ENCODE measurements at regions not wholly inside any gene's neighbourhood (a gene's known extent, or its start where the extent isn't known, plus 50 kb on each side); places are given as distances from the start of the nearest gene placed in this dataset.

GRCh38 chr10:131743190-131744151 is 157.3 kb upstream of the PPP2R2D start:
- DNase-seq, result no peak

- no peak for DNase-seq
Measured at GRCh38 chr10:131744346-131744745, 156.5 kb upstream of the PPP2R2D start.

GRCh38 chr10:131745591-131745990 is 155.2 kb upstream of the PPP2R2D start:
- no peak for DNase-seq

- DNase-seq, result no peak
Measured at GRCh38 chr10:131746241-131746711, 154.5 kb upstream of the PPP2R2D start.

- DNase-seq, result no peak
Measured at GRCh38 chr10:131746785-131747184, 154.0 kb upstream of the PPP2R2D start.

GRCh38 chr10:131747251-131747650 is 153.6 kb upstream of the PPP2R2D start:
- no peak for DNase-seq

GRCh38 chr10:131747791-131748190 is 153.0 kb upstream of the PPP2R2D start:
- no peak for DNase-seq

- no peak for DNase-seq
Measured at GRCh38 chr10:131748191-131748590, 152.6 kb upstream of the PPP2R2D start.

GRCh38 chr10:131748831-131749766 is 151.7 kb upstream of the PPP2R2D start:
- DNase-seq, result no peak

GRCh38 chr10:131749767-131750142 is 151.1 kb upstream of the PPP2R2D start:
- no peak for DNase-seq

GRCh38 chr10:131750171-131750895 is 150.5 kb upstream of the PPP2R2D start:
- DNase-seq, result no peak

GRCh38 chr10:131750973-131751826 is 149.6 kb upstream of the PPP2R2D start:
- no peak for DNase-seq

- no peak for DNase-seq
Measured at GRCh38 chr10:131751827-131752775, 148.7 kb upstream of the PPP2R2D start.

GRCh38 chr10:131753336-131753735 is 147.5 kb upstream of the PPP2R2D start:
- DNase-seq, result no peak

GRCh38 chr10:131755200-131755599 is 145.6 kb upstream of the PPP2R2D start:
- no peak for DNase-seq

GRCh38 chr10:131757285-131758058 is 143.3 kb upstream of the PPP2R2D start:
- DNase-seq, result no peak

- DNase-seq, result no peak
Measured at GRCh38 chr10:131758062-131758938, 142.5 kb upstream of the PPP2R2D start.

GRCh38 chr10:131758939-131759301 is 141.9 kb upstream of the PPP2R2D start:
- no peak for DNase-seq

- no peak for DNase-seq
Measured at GRCh38 chr10:131759347-131759746, 141.5 kb upstream of the PPP2R2D start.
